Breast epithelium (tissue), 3 donors: ENCODE measurements at regions not wholly inside any gene's neighbourhood (a gene's known extent, or its start where the extent isn't known, plus 50 kb on each side); places are given as distances from the start of the nearest gene placed in this dataset.

Source experiments
- POLR2A ChIP-seq: fragments of 450-650 bp; IDR thresholded peaks from one replicate; pipeline ENCODE4 v1.6.1; 2016; ENCODE audit warnings: antibody characterized with exemption, mild to moderate bottlenecking, moderate library complexity
- POLR2AphosphoS5 ChIP-seq, 3 donors: sonication (generic); formaldehyde crosslinking; IDR thresholded peaks; one replicate each; pipeline ENCODE4 v1.6.1; 2017; ENCODE audit warnings: antibody characterized with exemption in 3 of 3
- TF ChIP-seq, protein P1 (sequence below), 3 donors: fragments of 450-650 bp; IDR thresholded peaks; one replicate each; pipeline ENCODE4 v1.5.1; 2016 to 2017; ENCODE audit warnings: antibody characterized with exemption in 3 of 3, mild to moderate bottlenecking in 3 of 3, moderate library complexity in 3 of 3

DNA sequence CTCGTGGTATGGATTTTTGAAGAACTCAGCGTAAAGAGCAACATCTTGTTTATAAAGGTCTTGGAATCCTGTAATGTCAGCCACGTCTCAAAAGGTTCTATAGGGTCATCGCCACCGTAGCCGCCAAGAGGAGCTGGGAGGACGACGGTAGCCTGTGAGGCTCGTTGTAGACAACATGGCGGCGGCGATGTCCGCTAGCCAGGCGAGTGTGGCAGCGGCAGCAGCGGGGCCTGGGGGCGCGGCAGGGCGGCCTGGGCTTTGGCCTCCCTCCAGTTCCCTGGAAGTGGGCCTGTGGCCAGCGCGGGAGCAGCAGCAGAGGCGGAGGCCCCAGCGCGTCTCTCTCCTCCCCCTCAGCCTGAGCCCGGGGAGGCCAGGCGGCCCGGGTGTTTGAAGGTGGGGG, 143.5 kb upstream of the PBDC1 start:
- TF ChIP-seq, protein P1, sequence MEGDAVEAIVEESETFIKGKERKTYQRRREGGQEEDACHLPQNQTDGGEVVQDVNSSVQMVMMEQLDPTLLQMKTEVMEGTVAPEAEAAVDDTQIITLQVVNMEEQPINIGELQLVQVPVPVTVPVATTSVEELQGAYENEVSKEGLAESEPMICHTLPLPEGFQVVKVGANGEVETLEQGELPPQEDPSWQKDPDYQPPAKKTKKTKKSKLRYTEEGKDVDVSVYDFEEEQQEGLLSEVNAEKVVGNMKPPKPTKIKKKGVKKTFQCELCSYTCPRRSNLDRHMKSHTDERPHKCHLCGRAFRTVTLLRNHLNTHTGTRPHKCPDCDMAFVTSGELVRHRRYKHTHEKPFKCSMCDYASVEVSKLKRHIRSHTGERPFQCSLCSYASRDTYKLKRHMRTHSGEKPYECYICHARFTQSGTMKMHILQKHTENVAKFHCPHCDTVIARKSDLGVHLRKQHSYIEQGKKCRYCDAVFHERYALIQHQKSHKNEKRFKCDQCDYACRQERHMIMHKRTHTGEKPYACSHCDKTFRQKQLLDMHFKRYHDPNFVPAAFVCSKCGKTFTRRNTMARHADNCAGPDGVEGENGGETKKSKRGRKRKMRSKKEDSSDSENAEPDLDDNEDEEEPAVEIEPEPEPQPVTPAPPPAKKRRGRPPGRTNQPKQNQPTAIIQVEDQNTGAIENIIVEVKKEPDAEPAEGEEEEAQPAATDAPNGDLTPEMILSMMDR (IDR thresholded peaks at IDR 0.05), result no peak
- TF ChIP-seq POLR2AphosphoS5 (IDR thresholded peaks at IDR 0.05) (no peak), POLR2A (no peak)
